Stomach (tissue), 4 donors: ENCODE measurements at regions not wholly inside any gene's neighbourhood (a gene's known extent, or its start where the extent isn't known, plus 50 kb on each side); places are given as distances from the start of the nearest gene placed in this dataset.

Experiments
- EP300 ChIP-seq: sonication (generic); formaldehyde crosslinking; IDR thresholded peaks from one replicate; pipeline ENCODE4 v1.6.1; 2017; ENCODE audit warnings: antibody characterized with exemption
- POLR2A ChIP-seq, 4 donors: fragments of 450-650 bp; IDR thresholded peaks; one replicate each; pipeline ENCODE4 v1.6.1; 2016; ENCODE audit warnings: antibody characterized with exemption in 4 of 4, control low read depth in 2 of 4, mild to moderate bottlenecking in 1 of 4, moderate library complexity in 1 of 4
- TF ChIP-seq, protein P1 (sequence below), 7 experiments: fragments of 450-650 bp in 4 of 7; fragments of 200-600 bp in 3 of 7; sonication (generic) in 3 of 7; IDR thresholded peaks; one replicate each; pipeline ENCODE4 v1.5.1; 2016 to 2019; ENCODE audit warnings: antibody characterized with exemption in 7 of 7, control low read depth in 2 of 7, mild to moderate bottlenecking in 1 of 7

DNA sequence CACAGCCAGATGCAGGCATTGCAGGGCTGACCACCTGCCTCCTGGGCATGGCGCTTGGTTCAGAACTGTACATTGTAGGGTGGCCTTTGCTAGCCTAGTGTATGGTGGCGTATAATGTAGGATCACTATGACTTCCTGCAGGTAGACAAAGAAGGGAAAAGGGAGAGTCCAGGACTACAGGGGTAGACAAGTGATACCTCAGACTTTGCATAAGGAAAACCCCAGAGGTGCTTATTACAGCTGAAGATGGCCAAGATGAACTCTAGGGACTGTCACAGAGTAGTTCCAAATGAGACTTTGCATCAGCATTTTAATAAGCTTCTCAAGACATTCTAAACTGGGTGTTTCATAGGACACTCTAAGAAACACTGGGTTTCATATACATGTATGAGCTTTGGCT is 116.4 kb upstream of the PUDP start:
- TF ChIP-seq, protein P1, sequence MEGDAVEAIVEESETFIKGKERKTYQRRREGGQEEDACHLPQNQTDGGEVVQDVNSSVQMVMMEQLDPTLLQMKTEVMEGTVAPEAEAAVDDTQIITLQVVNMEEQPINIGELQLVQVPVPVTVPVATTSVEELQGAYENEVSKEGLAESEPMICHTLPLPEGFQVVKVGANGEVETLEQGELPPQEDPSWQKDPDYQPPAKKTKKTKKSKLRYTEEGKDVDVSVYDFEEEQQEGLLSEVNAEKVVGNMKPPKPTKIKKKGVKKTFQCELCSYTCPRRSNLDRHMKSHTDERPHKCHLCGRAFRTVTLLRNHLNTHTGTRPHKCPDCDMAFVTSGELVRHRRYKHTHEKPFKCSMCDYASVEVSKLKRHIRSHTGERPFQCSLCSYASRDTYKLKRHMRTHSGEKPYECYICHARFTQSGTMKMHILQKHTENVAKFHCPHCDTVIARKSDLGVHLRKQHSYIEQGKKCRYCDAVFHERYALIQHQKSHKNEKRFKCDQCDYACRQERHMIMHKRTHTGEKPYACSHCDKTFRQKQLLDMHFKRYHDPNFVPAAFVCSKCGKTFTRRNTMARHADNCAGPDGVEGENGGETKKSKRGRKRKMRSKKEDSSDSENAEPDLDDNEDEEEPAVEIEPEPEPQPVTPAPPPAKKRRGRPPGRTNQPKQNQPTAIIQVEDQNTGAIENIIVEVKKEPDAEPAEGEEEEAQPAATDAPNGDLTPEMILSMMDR (IDR thresholded peaks at IDR 0.05): no peak
- TF ChIP-seq EP300: no peak
- no peak for TF ChIP-seq POLR2A (IDR thresholded peaks at IDR 0.05)
